Endothelial cell of umbilical vein (primary cell): ENCODE measurements at regions not wholly inside any gene's neighbourhood (a gene's known extent, or its start where the extent isn't known, plus 50 kb on each side); places are given as distances from the start of the nearest gene placed in this dataset.

Experiments
- BruUV-seq: library from RNA; stranded (reverse); fragments of 400-500 nt; replicated peaks from 2 replicates; lab custom pipeline; 2021; lab: Mats Ljungman, UMichigan
- CTCF ChIA-PET: fragments of 300-600, 350-600 bp; sonication (Branson Sonifier 250); formaldehyde crosslinking; loops from one replicate; lab custom pipeline; 2021; ENCODE audit warnings: antibody characterized with exemption, inconsistent platforms; lab: Charles Lee
- POLR2A ChIA-PET: fragments of 300-600, 350-600 bp; sonication (Branson Sonifier 250); formaldehyde crosslinking; loops from one replicate; lab custom pipeline; 2021; ENCODE audit warnings: antibody characterized with exemption, inconsistent platforms; lab: Charles Lee
- DNase-seq: peaks from one replicate; pipeline ENCODE4 v3.0.0-alpha.2; 2011; ENCODE audit warnings: low read depth, low spot score
- FAIRE-seq: peaks from 2 replicates; lab custom pipeline; 2011; peaks lifted over from hg19 to GRCh38; lab: Jason Lieb, UNC
- H2AFZ ChIP-seq: 2 replicates; pipeline ENCODE4 v1.6.0; 2012; ENCODE audit warnings: low read depth, low read length, control low read depth, inconsistent platforms
- H3K27ac ChIP-seq: 2 replicates; pipeline ENCODE4 v1.5.1; 2011; ENCODE audit warnings: low read depth, mild to moderate bottlenecking, control low read depth, low read length, moderate library complexity; ENCODE audit not compliant: insufficient read depth
- H3K27me3 ChIP-seq, 2 experiments: 2 replicates each; pipeline versions ENCODE4 v1.6.0 to v1.6.1; 2011; ENCODE audit warnings: low read length in 2 of 2, mixed read lengths in 1 of 2; ENCODE audit not compliant: control insufficient read depth in 2 of 2, insufficient read depth in 2 of 2
- H3K36me3 ChIP-seq, 2 experiments: 2 replicates in 1 of 2; 3 replicates in 1 of 2; pipeline ENCODE4 v1.5.1; 2011; ENCODE audit warnings: low read length in 2 of 2, mild to moderate bottlenecking in 1 of 2, moderate library complexity in 1 of 2; ENCODE audit not compliant: control insufficient read depth in 2 of 2, insufficient read depth in 2 of 2; ENCODE audit errors: extremely low read depth in 1 of 2
- H3K4me1 ChIP-seq: 3 replicates; pipeline ENCODE4 v1.5.1; 2011; ENCODE audit warnings: mild to moderate bottlenecking, low read length; ENCODE audit not compliant: control insufficient read depth, insufficient read depth; ENCODE audit errors: extremely low read depth
- H3K4me2 ChIP-seq: 2 replicates; pipeline ENCODE4 v1.6.1; 2011; ENCODE audit warnings: low read length, control low read depth, mixed read lengths; ENCODE audit not compliant: insufficient read depth
- H3K4me3 ChIP-seq, 3 experiments: fragments of 200-600 bp in 1 of 3; sonication (generic), shearing (Covaris generic) in 1 of 3; replicated peaks in 1 of 3; 2 replicates each; pipeline ENCODE4 v1.5.1; 2011 to 2016; ENCODE audit warnings: control low read depth in 3 of 3, low read length in 3 of 3, mild to moderate bottlenecking in 2 of 3, inconsistent platforms in 1 of 3, low read depth in 1 of 3, moderate library complexity in 1 of 3; ENCODE audit not compliant: insufficient read depth in 1 of 3
- H3K79me2 ChIP-seq: 2 replicates; pipeline ENCODE4 v1.6.0; 2012; ENCODE audit warnings: low read length, inconsistent platforms; ENCODE audit not compliant: control insufficient read depth, insufficient read depth
- H3K9ac ChIP-seq: replicated peaks from 2 replicates; pipeline ENCODE3; 2011; ENCODE audit warnings: low read length, control low read depth; ENCODE audit not compliant: insufficient read depth; ENCODE audit errors: extremely low read depth
- H3K9me1 ChIP-seq: replicated peaks from 3 replicates; pipeline ENCODE4 v1.6.0; 2011; ENCODE audit warnings: mild to moderate bottlenecking, low read length; ENCODE audit not compliant: control insufficient read depth, insufficient read depth; ENCODE audit errors: extremely low read depth
- H3K9me3 ChIP-seq: replicated peaks from 2 replicates; pipeline ENCODE4 v1.5.1; 2012; ENCODE audit warnings: low read length, inconsistent platforms; ENCODE audit not compliant: control insufficient read depth, insufficient read depth
- H4K20me1 ChIP-seq: replicated peaks from 2 replicates; pipeline ENCODE3; 2011; ENCODE audit warnings: mild to moderate bottlenecking, low read length; ENCODE audit not compliant: control insufficient read depth, insufficient read depth; ENCODE audit errors: extremely low read depth
- EZH2 ChIP-seq: IDR thresholded peaks from 2 replicates; pipeline ENCODE4 v1.6.1; 2012; ENCODE audit warnings: borderline replicate concordance, low read depth, mild to moderate bottlenecking, moderate library complexity, low read length, inconsistent platforms; ENCODE audit not compliant: severe bottlenecking
- FOS ChIP-seq: IDR thresholded peaks from 2 replicates; pipeline ENCODE4 v1.6.1; 2011; ENCODE audit warnings: mild to moderate bottlenecking, low read length, moderate library complexity, borderline replicate concordance; ENCODE audit not compliant: insufficient read depth
- GATA2 ChIP-seq: IDR thresholded peaks from 2 replicates; pipeline ENCODE4 v1.7.0; 2011; ENCODE audit warnings: low read depth, mild to moderate bottlenecking, moderate library complexity, mixed read lengths, low read length; ENCODE audit not compliant: insufficient read length, insufficient read depth
- JUN ChIP-seq: IDR thresholded peaks from 2 replicates; pipeline ENCODE4 v1.6.1; 2011; ENCODE audit warnings: borderline replicate concordance, low read depth; ENCODE audit not compliant: insufficient read length, insufficient read depth
- MYC ChIP-seq: IDR thresholded peaks from one replicate; pipeline ENCODE4 v1.6.1; 2011; ENCODE audit warnings: mild to moderate bottlenecking, low read depth, low read length
- POLR2A ChIP-seq: IDR thresholded peaks from 2 replicates; pipeline ENCODE4 v1.6.1; 2012; ENCODE audit warnings: low read depth, mild to moderate bottlenecking, control low read depth, low read length
- dilution Hi-C: fragments of 300-500 bp; cut with MboI; formaldehyde crosslinking; loops from one replicate; pipeline ENCODE4 v1.15.0; 2019; ENCODE audit warnings: low sequenced_read_pairs; ENCODE audit not compliant: extremely low pct_ligation_motif_present
- intact Hi-C: fragments of 100-400 bp; cut with micrococcal nuclease; formaldehyde crosslinking; loops from one replicate; pipeline ENCODE4 v1.10.0; 2022
- TF ChIP-seq, protein P1 (sequence below), 2 donors: IDR thresholded peaks; 1 replicate in 1 of 2; 2 replicates in 1 of 2; pipeline ENCODE4 v1.5.1; 2011; ENCODE audit warnings: low read length in 2 of 2, mild to moderate bottlenecking in 2 of 2, moderate library complexity in 2 of 2, control low read depth in 1 of 2, inconsistent platforms in 1 of 2, low read depth in 1 of 2; ENCODE audit not compliant: insufficient read depth in 1 of 2; ENCODE audit errors: extremely low read depth in 1 of 2
- TF ChIP-seq, protein P2 (sequence below): IDR thresholded peaks from 2 replicates; pipeline ENCODE4 v1.6.1; 2011; ENCODE audit not compliant: insufficient read depth, insufficient read length

DNA sequence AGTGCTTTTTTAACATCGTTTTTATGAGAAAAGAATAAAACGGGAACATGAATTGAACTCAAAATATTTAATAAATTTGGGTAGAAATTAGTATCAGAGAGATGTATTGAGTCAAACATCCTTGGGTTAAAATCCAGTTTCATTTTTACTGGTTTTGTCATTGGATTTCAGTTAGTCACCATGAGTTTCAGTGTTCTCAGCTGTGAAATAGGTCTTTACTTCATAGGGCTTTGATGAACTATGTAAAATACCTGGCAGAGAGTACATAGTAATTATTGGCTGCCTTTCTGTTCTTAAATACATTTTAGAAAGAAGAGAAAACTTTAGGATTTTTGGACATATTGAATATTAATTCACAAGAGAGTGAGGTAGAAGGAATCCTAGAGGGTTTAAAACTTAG, 105.8 kb downstream of the TANC2 start:
- DNase-seq (no peak), FAIRE-seq (no peak)
- no peaks in the 10 kb centered on the region for H3K79me2 ChIP-seq
- no peak overlapping the region for H3K27ac ChIP-seq
- dilution Hi-C loops (no loop called here), intact Hi-C loops (no loop called here)
- TF ChIP-seq GATA2 (no peak), MYC (no peak), POLR2A (no peak), JUN (no peak), EZH2 (no peak), FOS (no peak)
- TF ChIP-seq, protein P1, sequence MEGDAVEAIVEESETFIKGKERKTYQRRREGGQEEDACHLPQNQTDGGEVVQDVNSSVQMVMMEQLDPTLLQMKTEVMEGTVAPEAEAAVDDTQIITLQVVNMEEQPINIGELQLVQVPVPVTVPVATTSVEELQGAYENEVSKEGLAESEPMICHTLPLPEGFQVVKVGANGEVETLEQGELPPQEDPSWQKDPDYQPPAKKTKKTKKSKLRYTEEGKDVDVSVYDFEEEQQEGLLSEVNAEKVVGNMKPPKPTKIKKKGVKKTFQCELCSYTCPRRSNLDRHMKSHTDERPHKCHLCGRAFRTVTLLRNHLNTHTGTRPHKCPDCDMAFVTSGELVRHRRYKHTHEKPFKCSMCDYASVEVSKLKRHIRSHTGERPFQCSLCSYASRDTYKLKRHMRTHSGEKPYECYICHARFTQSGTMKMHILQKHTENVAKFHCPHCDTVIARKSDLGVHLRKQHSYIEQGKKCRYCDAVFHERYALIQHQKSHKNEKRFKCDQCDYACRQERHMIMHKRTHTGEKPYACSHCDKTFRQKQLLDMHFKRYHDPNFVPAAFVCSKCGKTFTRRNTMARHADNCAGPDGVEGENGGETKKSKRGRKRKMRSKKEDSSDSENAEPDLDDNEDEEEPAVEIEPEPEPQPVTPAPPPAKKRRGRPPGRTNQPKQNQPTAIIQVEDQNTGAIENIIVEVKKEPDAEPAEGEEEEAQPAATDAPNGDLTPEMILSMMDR (IDR thresholded peaks at IDR 0.05; ENCODE audit: extremely low read depth in 1 of 2, insufficient read depth in 1 of 2, low read depth in 1 of 2, low read length in 2 of 2): no peak
- TF ChIP-seq, protein P2, sequence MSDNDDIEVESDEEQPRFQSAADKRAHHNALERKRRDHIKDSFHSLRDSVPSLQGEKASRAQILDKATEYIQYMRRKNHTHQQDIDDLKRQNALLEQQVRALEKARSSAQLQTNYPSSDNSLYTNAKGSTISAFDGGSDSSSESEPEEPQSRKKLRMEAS: no peak
- H3K27me3 ChIP-seq: no peaks in the 10 kb centered on the region
- no peaks in the 10 kb centered on the region for H3K9me3 ChIP-seq
- H3K36me3 ChIP-seq: no peaks in the 10 kb centered on the region
- no TSS peak for BruUV-seq
- H2AFZ ChIP-seq: no peak overlapping the region
- H3K9ac ChIP-seq: no peak overlapping the region
- no peaks in the 10 kb centered on the region for H3K4me1 ChIP-seq
- no peaks in the 10 kb centered on the region for H4K20me1 ChIP-seq
- no peak overlapping the region for H3K4me3 ChIP-seq
- CTCF ChIA-PET: no interaction called here
- H3K4me2 ChIP-seq: no peak overlapping the region
- H3K9me1 ChIP-seq: peaks cover 2% of the 10 kb centered on the region
- POLR2A ChIA-PET: no interaction called here
